Vagina (tissue), 2 donors: ENCODE measurements at regions not wholly inside any gene's neighbourhood (a gene's known extent, or its start where the extent isn't known, plus 50 kb on each side); places are given as distances from the start of the nearest gene placed in this dataset.

Experiments
- POLR2AphosphoS5 ChIP-seq, 2 donors: sonication (generic); formaldehyde crosslinking; IDR thresholded peaks; one replicate each; pipeline ENCODE4 v1.9.0; 2017; ENCODE audit warnings: antibody characterized with exemption in 2 of 2, mild to moderate bottlenecking in 2 of 2, low read depth in 1 of 2; ENCODE audit not compliant: insufficient read depth in 1 of 2
- TF ChIP-seq, protein P1 (sequence below), 3 experiments: fragments of 450-650 bp in 2 of 3; fragments of 200-600 bp in 1 of 3; sonication (generic) in 1 of 3; IDR thresholded peaks; one replicate each; pipeline ENCODE4 v1.5.1; 2017 to 2019; ENCODE audit warnings: antibody characterized with exemption in 3 of 3, mild to moderate bottlenecking in 2 of 3, moderate library complexity in 2 of 3

DNA sequence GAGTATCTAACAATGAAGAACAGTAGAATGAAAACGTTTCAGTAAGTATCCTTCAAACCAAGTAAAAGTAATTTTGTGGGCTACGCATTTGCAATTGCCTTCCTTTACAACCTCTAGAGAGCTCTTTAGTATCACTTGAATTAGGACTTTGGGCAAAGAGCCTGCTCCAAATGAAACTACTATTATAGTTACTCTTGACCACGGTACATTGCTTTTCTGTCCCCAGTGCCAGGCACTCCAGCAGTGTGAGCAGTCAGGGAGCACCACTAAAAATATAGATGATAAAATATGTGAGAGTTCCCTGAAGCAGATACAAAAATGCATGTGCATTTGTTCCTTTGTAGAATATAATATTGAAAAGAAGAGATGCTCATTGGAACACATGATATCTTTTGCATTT, 450.1 kb upstream of the MANEA start:
- TF ChIP-seq POLR2AphosphoS5 (IDR thresholded peaks at IDR 0.05; ENCODE audit: insufficient read depth in 1 of 2, low read depth in 1 of 2): no peak
- TF ChIP-seq, protein P1, sequence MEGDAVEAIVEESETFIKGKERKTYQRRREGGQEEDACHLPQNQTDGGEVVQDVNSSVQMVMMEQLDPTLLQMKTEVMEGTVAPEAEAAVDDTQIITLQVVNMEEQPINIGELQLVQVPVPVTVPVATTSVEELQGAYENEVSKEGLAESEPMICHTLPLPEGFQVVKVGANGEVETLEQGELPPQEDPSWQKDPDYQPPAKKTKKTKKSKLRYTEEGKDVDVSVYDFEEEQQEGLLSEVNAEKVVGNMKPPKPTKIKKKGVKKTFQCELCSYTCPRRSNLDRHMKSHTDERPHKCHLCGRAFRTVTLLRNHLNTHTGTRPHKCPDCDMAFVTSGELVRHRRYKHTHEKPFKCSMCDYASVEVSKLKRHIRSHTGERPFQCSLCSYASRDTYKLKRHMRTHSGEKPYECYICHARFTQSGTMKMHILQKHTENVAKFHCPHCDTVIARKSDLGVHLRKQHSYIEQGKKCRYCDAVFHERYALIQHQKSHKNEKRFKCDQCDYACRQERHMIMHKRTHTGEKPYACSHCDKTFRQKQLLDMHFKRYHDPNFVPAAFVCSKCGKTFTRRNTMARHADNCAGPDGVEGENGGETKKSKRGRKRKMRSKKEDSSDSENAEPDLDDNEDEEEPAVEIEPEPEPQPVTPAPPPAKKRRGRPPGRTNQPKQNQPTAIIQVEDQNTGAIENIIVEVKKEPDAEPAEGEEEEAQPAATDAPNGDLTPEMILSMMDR (IDR thresholded peaks at IDR 0.05): no peak
